Activated T-helper 1 cell treated with anti-CD3 and anti-CD28 coated beads, Interleukin-2, amount 50 U/mL, for 16 hours (primary cell): ENCODE measurements at regions not wholly inside any gene's neighbourhood (a gene's known extent, or its start where the extent isn't known, plus 50 kb on each side); places are given as distances from the start of the nearest gene placed in this dataset.
"Not testable (repeated sequence)": the region's sequence is repeated elsewhere in the genome, so short reads cannot be mapped to it uniquely, and the experiment has no call there.

ENCODE experiments used
- DNase-seq, 2 donors: peaks; one replicate each; pipeline ENCODE4 v3.0.0-alpha.2; 2020; ENCODE audit warnings: low read depth in 1 of 2, low spot score in 1 of 2

DNA sequence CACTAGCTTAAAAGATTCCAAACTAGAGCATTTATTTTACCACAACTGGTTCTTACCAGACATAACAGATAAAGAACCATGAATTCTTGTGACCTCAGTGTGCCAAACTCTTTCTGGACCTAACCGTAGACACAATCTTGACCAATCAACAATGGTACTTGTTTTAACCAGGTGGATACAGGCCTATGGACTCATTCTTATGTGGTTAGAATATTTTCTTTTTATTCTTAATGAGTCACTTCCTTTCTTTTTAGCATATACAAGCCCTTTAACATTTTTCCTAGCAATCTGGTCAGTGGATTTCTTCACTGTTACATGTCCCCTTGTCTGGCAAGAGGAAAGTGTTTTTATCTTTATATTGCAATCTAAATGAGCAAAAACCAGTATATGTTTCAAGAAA is 792.1 kb upstream of the SPRY2 start:
- no peak for DNase-seq

GRCh38 chr13:81117416-81117815 is 776.5 kb upstream of the SPRY2 start:
- no peak for DNase-seq

DNA sequence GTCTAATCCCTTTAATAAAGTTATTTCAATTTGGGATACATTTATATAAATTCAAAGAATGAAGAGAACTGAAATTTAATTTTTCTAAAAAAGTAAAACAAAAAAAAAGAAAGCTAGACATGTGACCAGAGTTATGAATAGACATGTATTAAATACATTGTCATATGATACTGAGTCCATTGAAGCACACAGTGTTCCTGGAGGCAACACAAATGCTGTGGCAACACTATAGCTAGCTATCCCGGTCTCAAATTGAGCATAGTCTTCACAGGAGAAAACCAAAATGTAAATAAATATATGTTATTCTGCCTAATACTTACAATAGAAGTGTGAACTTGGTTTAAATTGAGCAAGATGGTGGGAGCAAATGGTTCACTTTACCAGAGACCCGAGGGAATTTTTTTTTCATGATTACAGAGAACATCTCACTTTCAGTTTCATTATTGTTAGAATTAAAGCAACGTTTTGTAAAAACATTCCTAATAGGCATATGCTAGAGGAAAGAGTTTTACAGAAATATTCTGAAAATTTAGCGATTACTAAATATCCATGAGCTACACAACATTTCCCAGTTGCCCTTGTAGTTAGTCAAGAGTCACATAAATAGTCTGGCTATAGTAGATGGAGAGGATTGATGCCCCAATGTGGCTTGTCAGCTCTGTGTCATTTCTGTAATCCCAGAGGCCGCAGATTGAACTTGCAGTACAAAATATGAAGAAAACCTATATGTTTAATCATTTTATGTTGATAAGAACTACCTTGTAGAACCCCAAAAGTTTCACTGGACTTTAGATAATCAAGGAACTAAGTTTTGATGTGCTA is 775.7 kb upstream of the SPRY2 start:
- DNase-seq: no peak

GRCh38 chr13:81109026-81109425 is 768.1 kb upstream of the SPRY2 start:
- DNase-seq: no peak

DNA sequence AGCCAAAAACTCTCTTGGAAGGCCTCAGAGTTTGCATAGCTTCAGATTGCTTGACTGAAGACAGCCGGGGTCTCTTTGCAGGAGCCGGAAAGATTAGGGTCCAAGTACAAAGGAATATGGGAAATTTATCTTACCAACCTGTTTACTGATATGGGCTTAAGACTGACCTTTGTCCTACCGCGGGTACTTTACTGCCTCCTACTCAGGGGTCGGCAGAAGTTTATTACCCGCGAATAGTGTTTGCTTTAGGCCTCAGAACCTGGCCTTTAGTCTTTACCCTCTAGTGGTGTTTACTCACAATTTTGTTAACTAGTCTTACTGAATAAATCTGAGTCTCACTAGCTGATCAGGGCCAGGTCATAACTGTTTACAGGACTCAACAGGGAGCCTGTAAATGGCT is 765.4 kb upstream of the SPRY2 start:
- no peak for DNase-seq

DNA sequence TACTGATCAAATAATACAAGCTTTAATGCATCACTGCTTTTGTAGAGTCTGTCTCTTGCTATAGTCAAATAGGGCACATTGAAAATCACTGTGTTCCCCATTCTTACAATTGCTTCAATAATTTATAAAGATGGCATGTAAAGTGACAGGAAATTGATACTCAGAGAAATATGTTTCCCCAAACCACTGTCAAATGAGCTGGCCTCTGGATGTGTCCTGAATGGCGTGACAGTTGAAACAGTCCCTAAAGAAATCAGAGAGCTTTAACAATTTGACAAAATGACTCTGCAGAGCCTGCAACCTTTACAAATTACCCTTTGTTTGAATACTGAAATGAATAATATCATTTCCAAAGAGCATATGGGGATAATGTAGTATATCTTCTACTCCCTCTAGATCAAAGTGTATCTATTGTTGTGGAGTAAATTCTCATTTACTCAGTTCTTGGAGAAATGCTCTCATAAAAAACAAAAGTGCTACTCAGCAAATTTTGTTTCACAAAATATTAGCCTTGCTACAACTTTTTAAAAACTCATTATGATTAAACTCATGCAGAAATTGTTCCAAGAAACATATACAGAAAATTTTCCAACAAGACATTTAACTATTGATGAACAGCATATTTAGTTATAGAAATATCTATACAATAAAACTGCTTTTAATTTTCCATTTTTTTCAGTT is 763.2 kb upstream of the SPRY2 start:
- no peak for DNase-seq

DNA sequence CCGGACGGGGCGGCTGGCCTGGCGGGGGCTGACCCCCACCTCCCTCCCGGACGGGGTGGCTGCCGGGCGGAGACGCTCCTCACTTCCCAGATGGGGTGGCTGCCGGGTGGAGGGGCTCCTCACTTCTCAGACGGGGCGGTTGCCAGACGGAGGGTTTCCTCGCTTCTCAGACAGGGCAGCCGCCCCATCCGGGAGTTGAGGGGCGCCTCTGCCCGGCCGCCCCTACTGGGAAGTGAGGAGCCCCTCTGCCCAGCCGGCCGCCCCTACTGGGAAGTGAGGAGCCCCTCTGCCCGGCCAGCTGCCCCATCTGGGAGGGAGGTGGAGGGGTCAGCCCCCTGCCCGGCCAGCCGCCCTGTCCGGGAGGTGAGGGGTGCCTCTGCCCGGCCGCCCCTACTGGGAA is 761.1 kb upstream of the SPRY2 start:
- not testable (repeated sequence) for DNase-seq

DNA sequence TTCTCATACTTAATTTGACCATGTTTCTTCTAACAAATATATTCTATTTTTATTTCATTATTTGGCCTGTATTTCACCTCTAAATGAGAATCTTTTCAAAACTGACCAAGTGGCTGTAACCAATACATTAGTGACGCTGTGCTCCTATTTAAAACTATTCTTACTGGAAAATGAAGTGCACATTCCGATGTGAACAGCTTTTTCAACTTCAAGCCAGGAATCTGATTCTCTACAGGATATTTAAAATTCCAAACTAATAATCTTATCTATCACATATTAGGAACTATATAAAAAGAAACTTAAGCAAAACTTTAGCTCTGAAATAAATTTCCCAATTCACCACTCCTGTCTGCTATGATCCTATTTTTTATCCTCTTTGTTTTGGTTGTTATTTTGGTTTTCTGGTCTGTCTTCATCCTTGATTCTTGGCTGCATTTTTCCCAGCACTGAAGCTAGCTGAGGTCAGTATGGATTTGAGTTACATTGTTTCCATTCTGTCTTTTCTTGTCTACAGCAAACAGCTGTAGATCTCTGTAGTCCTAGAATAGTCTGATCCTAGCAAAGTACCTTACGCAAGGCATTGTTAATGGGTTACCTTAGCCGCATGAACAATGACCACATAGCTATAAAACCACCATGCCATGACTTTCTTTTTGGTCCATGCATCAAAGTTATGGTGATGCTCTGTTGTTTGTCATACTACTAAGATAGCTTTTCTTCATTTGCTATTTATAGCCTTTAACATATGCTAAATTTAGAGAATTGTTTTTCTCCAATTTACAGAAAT is 748.6 kb upstream of the SPRY2 start:
- no peak for DNase-seq

GRCh38 chr13:81080911-81081454 is 740.1 kb upstream of the SPRY2 start:
- no peak for DNase-seq

DNA sequence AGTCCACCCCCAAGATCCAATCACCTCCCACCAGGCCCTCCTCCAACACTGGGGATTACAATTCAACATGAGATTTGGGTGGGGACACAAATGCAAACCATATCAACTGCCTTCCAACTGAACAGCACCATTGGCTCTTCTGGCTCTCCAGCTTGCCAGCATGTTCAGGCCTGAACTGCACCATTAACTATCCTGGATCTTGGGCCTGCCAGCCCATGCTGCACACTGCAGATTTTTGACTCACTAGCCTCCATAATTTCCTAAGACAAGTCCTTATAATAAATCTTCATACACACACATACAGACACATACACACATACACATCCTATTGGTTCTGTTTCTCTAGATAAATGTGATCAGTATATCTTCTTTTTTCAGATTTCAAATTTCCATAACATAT is 737.1 kb upstream of the SPRY2 start:
- DNase-seq: no peak

- not testable (repeated sequence) for DNase-seq
These were observed 728.9 kb upstream of the SPRY2 start for GRCh38 chr13:81069822-81070221.

- no peak for DNase-seq
These were observed 718.0 kb upstream of the SPRY2 start for GRCh38 chr13:81058916-81059290.

- no peak for DNase-seq
These were observed 717.4 kb upstream of the SPRY2 start for GRCh38 chr13:81058211-81058915.

- DNase-seq: no peak
These were observed 710.9 kb upstream of the SPRY2 start for GRCh38 chr13:81051873-81052272.

DNA sequence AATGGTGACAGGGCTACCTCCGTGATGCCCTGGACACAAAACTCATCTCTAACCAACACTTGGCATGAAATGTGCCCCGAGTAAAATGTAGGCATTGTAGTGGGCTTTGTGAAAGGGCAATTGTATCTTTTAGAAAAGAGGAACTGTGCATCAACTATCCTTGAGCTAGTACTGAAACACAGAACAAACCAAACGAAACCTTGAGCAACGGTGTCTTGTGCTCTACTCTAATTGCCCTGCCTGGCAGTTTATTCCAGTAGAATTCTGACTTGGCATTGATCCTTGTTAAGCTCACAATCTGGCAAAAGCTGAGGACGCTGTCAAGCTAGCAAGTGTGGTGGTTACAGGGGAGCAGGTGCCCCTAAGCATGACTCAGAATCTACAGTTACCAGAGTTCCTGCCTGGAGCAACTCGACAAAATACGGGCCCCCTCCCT is 707.1 kb upstream of the SPRY2 start:
- no peak for DNase-seq

DNA sequence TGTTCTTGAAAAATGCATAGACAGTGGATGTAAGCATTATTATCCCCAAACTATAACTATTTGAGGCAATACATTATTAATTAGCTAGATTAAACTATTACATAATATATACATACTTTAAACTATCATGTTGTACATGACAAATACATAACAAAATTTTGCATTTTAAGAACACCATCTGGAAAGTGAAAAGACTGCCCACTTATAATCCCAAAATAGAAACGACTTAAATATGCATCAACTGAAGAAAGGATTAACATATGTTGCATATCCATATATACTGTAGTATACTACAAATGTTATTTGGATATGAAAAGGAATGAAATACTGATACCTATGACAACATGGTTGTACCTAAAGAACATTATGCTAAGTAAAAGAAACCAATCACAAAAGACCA is 700.8 kb upstream of the SPRY2 start:
- no peak for DNase-seq

DNA sequence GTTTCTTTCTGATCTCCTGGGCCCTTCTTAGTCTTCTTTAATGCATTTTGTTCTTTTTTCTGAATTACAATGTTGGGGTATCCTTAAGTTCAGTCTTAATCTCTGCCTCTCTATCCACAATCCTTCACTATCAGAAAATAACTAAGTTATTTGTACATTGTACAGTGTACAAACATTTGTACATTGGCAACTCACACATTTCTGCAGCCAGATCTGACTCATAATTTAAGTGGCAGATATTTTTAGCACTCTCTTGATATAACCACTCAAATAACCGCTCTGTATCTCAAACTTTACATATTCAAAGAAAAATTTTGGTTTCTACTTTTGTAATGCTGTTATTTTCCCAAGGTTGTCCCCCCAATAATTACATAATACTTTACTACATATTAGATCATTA is 691.1 kb upstream of the SPRY2 start:
- DNase-seq: no peak

GRCh38 chr13:81025091-81025490 is 684.2 kb upstream of the SPRY2 start:
- no peak for DNase-seq

GRCh38 chr13:81021284-81021840 is 680.4 kb upstream of the SPRY2 start:
- DNase-seq: no peak

DNA sequence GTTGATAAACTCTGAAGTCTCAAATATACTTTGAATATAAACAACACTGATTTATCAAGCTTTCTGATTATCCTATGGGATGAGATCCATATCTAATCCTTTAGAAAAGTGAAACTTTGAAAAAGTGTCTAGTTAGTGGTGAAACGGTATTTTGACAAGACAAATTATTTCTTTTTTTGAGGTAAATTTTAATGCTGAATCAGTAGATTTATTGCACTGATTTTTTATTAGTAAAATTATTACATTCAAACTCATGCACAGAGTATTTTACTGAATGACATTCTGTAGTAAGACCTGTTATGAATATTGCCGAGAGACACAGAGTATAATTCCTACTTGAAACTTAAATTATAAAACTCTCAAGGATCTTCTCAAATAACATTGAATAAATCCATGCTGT is 679.1 kb upstream of the SPRY2 start:
- DNase-seq: no peak

DNA sequence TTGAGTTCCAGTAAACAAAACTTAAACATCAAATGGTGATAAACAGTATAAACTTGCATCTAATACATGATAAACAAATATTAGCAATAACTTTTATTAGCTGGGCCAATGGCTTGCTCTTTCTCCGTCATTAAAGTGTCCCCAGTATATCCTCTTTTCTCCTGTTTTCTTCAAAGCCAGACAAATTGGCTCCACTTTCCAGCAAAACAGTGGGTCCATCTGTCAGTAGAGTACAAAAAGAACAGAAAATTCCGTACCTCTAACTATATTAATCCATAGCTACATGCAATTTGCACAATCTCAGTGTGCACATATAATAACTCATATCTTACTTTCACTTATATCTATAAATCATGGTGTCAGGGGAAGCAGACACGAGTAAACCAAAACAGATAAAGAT is 678.0 kb upstream of the SPRY2 start:
- DNase-seq: no peak
